PC-3 (cell line): ENCODE measurements at regions not wholly inside any gene's neighbourhood (a gene's known extent, or its start where the extent isn't known, plus 50 kb on each side); places are given as distances from the start of the nearest gene placed in this dataset.

Experiments used
- ATAC-seq: fragments of 200-7000 bp; cut with Tn5 transposase; 2 replicates; pipeline ENCODE4 v1.9.1; 2020; ENCODE audit warnings: mild to moderate bottlenecking, moderate library complexity
- BruUV-seq: library from RNA; stranded (reverse); fragments of 400-500 nt; replicated peaks from 2 replicates; lab custom pipeline; 2021; lab: Mats Ljungman, UMichigan
- CTCF ChIA-PET: fragments of 300-600 bp; sonication (Branson Sonifier 250); formaldehyde crosslinking; loops from one replicate; lab custom pipeline; 2022; ENCODE audit warnings: antibody characterized with exemption; lab: Charles Lee
- POLR2A ChIA-PET: fragments of 300-600 bp; sonication (Branson Sonifier 250); formaldehyde crosslinking; loops from one replicate; lab custom pipeline; 2022; ENCODE audit warnings: antibody characterized with exemption; ENCODE audit not compliant: unreplicated experiment; lab: Charles Lee
- DNase-seq: peaks from one replicate; pipeline ENCODE4 v3.0.0-alpha.2; 2015
- H2AFZ ChIP-seq: fragments of 300-600 bp; sonication (generic); 2 replicates; pipeline ENCODE4 v1.6.0; 2016; ENCODE audit warnings: antibody characterized with exemption, low read length
- H3F3A ChIP-seq: fragments of 300-600 bp; sonication (generic); one replicate; pipeline ENCODE4 v1.6.0; 2017; ENCODE audit warnings: antibody characterized with exemption, low read length, control low read depth, mild to moderate bottlenecking; ENCODE audit not compliant: unreplicated experiment
- H3K27ac ChIP-seq: fragments of 300-600 bp; sonication (generic); 2 replicates; pipeline ENCODE4 v1.5.1; 2016; ENCODE audit warnings: mild to moderate bottlenecking, low read length
- H3K27me3 ChIP-seq: fragments of 300-600 bp; sonication (generic); 2 replicates; pipeline ENCODE4 v1.6.1; 2016; ENCODE audit warnings: low read length, mixed read lengths
- H3K36me3 ChIP-seq: fragments of 300-600 bp; sonication (generic); 2 replicates; pipeline ENCODE4 v1.6.1; 2016; ENCODE audit warnings: low read depth, mixed run types, low read length, mixed read lengths
- H3K4me1 ChIP-seq: fragments of 300-600 bp; sonication (generic); 2 replicates; pipeline ENCODE4 v1.5.1; 2016; ENCODE audit warnings: low read length; ENCODE audit not compliant: insufficient read depth
- H3K4me2 ChIP-seq: fragments of 300-600 bp; sonication (generic); 2 replicates; pipeline ENCODE4 v1.6.0; 2016; ENCODE audit warnings: low read length
- H3K4me3 ChIP-seq: fragments of 300-600 bp; sonication (generic); 2 replicates; pipeline ENCODE4 v1.5.1; 2016; ENCODE audit warnings: mild to moderate bottlenecking, low read length, mixed read lengths
- H3K79me2 ChIP-seq: fragments of 300-600 bp; sonication (generic); 2 replicates; pipeline ENCODE4 v1.6.1; 2017; ENCODE audit warnings: low read length, mixed read lengths
- H3K9ac ChIP-seq: fragments of 300-600 bp; sonication (generic); 2 replicates; pipeline ENCODE4 v1.6.0; 2016; ENCODE audit warnings: mild to moderate bottlenecking, low read length
- H3K9me2 ChIP-seq: fragments of 300-600 bp; sonication (generic); replicated peaks from 2 replicates; pipeline ENCODE4 v1.6.1; 2016; ENCODE audit warnings: mixed run types, low read length, mixed read lengths
- H3K9me3 ChIP-seq: fragments of 300-600 bp; sonication (generic); 2 replicates; pipeline ENCODE4 v1.6.1; 2016; ENCODE audit warnings: low read length, mixed read lengths
- H4K20me1 ChIP-seq: fragments of 300-600 bp; sonication (generic); 2 replicates; pipeline ENCODE4 v1.6.1; 2016; ENCODE audit warnings: low read length, mixed read lengths
- EZH2 ChIP-seq: fragments of 300-600 bp; sonication (generic); IDR thresholded peaks from one replicate; pipeline ENCODE4 v1.6.1; 2017; ENCODE audit warnings: antibody characterized with exemption, mild to moderate bottlenecking, low read length; ENCODE audit not compliant: unreplicated experiment
- EZH2phosphoT487 ChIP-seq: fragments of 300-600 bp; sonication (generic); IDR thresholded peaks from 2 replicates; pipeline ENCODE4 v1.6.1; 2018; ENCODE audit warnings: mild to moderate bottlenecking, antibody characterized with exemption, low read length, borderline replicate concordance
- intact Hi-C: fragments of 100-400 bp; cut with micrococcal nuclease; formaldehyde crosslinking; loops from 2 replicates; pipeline ENCODE4 v1.9.0; 2023
- TF ChIP-seq, protein P1 (sequence below): fragments of 300-600 bp; sonication (generic); conservative IDR thresholded peaks from 2 replicates; pipeline ENCODE4 v1.5.1; 2017; ENCODE audit warnings: antibody characterized with exemption, low read depth, mild to moderate bottlenecking, low read length

DNA sequence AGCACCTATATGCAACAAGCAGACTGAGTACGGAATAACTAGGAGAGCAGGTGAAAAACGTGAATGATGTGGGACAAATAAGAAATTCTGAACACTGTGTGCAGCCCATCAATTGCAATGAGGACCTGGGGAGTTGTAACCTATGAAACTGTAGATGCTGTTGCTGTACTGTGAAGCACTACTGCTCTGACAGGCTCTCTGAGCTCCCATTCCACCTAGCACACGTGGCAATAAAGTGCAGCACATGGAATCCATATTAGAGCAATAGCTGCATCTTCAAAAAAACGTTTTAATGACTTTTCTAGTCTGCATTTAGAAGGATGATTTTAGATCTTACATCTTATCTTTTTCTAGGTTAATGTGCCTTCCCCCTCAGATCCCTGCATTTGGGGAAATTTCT lies 748.7 kb upstream of the GOLIM4 start:
- ATAC-seq (no peak; the same call in 1 of the 2 replicates), DNase-seq (no peak)
- intact Hi-C loops: no loop called here
- no TSS peak for BruUV-seq
- ChIA-PET POLR2A (no interaction called here), CTCF (no interaction called here)
- Histone ChIP-seq H3K9me3 (no peaks in the 10 kb centered on the region), H3K27ac (no peak overlapping the region), H3K4me2 (no peak overlapping the region), H3K36me3 (no peaks in the 10 kb centered on the region), H3K9ac (no peak overlapping the region), H3K9me2 (no peaks in the 10 kb centered on the region), H4K20me1 (no peaks in the 10 kb centered on the region), H3K27me3 (peaks cover 31% of the 10 kb centered on the region), H3K4me3 (no peak overlapping the region), H3K79me2 (no peaks in the 10 kb centered on the region), H3F3A (no peaks in the 10 kb centered on the region), H3K4me1 (no peaks in the 10 kb centered on the region; the same call in 1 of the 2 replicates), H2AFZ (no peak overlapping the region)
- TF ChIP-seq EZH2phosphoT487: no peak
- TF ChIP-seq EZH2: no peak
- TF ChIP-seq, protein P1, sequence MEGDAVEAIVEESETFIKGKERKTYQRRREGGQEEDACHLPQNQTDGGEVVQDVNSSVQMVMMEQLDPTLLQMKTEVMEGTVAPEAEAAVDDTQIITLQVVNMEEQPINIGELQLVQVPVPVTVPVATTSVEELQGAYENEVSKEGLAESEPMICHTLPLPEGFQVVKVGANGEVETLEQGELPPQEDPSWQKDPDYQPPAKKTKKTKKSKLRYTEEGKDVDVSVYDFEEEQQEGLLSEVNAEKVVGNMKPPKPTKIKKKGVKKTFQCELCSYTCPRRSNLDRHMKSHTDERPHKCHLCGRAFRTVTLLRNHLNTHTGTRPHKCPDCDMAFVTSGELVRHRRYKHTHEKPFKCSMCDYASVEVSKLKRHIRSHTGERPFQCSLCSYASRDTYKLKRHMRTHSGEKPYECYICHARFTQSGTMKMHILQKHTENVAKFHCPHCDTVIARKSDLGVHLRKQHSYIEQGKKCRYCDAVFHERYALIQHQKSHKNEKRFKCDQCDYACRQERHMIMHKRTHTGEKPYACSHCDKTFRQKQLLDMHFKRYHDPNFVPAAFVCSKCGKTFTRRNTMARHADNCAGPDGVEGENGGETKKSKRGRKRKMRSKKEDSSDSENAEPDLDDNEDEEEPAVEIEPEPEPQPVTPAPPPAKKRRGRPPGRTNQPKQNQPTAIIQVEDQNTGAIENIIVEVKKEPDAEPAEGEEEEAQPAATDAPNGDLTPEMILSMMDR: no peak

DNA sequence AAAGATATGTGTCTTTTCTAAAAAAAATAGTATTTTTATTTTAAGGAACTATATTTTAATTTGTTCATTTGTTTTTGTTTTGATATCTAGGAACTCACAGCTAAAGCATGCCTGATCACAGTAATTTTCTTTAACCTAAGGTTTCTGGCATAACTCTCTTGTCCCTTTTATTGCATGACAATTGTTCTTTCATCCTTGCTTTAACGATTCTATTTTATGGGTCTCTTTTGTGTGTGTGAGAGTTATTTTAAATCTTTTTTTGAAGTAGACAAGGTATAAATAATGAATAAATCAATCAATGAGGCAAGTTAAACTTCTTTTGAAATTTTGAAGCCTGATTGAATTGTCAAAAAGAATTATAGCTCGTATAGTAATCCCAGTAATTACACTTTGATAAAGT lies 747.8 kb upstream of the GOLIM4 start:
- no peak overlapping the region for H3K27ac ChIP-seq
- BruUV-seq: no TSS peak

DNA sequence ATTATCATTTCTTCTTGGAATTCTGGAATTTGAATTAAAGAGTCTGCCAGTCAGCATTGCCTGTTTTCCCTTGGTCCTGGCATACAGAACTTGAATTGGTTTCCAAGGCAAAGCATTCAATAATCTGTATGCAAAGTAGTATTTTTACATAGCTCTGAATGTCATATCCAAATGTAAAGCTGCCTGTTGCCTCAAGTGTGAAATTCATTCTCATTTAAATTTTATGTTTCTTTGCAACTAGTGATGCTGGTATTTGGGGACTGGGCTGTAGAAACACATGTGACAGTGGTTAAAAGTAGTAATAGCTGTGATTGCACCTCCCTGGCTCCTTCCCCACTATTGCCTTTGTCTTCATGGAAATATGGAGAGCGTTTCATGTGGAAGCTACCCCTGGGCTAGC lies 743.9 kb upstream of the GOLIM4 start:
- peaks cover 20% of the 10 kb centered on the region for H3K27me3 ChIP-seq
- no peaks in the 10 kb centered on the region for H3K9me3 ChIP-seq
- H3K27ac ChIP-seq: no peak overlapping the region
- no TSS peak for BruUV-seq
- no peak overlapping the region for H3K4me2 ChIP-seq
- no peak overlapping the region for H3K9ac ChIP-seq
- TF ChIP-seq, protein P1: no peak
- TF ChIP-seq EZH2phosphoT487 (no peak), EZH2 (no peak)
- H3F3A ChIP-seq: no peaks in the 10 kb centered on the region
- intact Hi-C loops: no loop called here
- H3K4me3 ChIP-seq: no peak overlapping the region
- H4K20me1 ChIP-seq: no peaks in the 10 kb centered on the region
- no peaks in the 10 kb centered on the region for H3K9me2 ChIP-seq
- POLR2A ChIA-PET: no interaction called here
- H3K36me3 ChIP-seq: no peaks in the 10 kb centered on the region
- H3K4me1 ChIP-seq: no peaks in the 10 kb centered on the region
- H2AFZ ChIP-seq: no peak overlapping the region
- ATAC-seq: no peak
- DNase-seq: no peak
- H3K79me2 ChIP-seq: no peaks in the 10 kb centered on the region
- CTCF ChIA-PET: no interaction called here

More for the DNA sequence above, 747.8 kb upstream of the GOLIM4 start:
- no peak overlapping the region for H3K4me2 ChIP-seq
- TF ChIP-seq, protein P1: no peak
- TF ChIP-seq EZH2phosphoT487: no peak
- TF ChIP-seq EZH2: no peak
- H4K20me1 ChIP-seq: no peaks in the 10 kb centered on the region
- no peak overlapping the region for H2AFZ ChIP-seq
- ATAC-seq: no peak
- no peaks in the 10 kb centered on the region for H3K9me2 ChIP-seq
- H3K4me3 ChIP-seq: no peak overlapping the region
- no peaks in the 10 kb centered on the region; the same call in 1 of the 2 replicates for H3K4me1 ChIP-seq
- no peaks in the 10 kb centered on the region for H3F3A ChIP-seq
- no peak for DNase-seq
- CTCF ChIA-PET: interaction anchor here (0.7 kb wide), 1 partner anchor 267 kb away, joined by 3 read pairs; no protein-coding TSS in a partner anchor
- no peaks in the 10 kb centered on the region for H3K36me3 ChIP-seq
- intact Hi-C loops: no loop called here
- H3K27me3 ChIP-seq: peaks cover 31% of the 10 kb centered on the region
- POLR2A ChIA-PET: no interaction called here
- no peaks in the 10 kb centered on the region for H3K79me2 ChIP-seq
- H3K9me3 ChIP-seq: no peaks in the 10 kb centered on the region
- no peak overlapping the region for H3K9ac ChIP-seq
